ENCODE measurements at regions not wholly inside any gene's neighbourhood (a gene's known extent, or its start where the extent isn't known, plus 50 kb on each side); places are given as distances from the start of the nearest gene placed in this dataset.

DNA sequence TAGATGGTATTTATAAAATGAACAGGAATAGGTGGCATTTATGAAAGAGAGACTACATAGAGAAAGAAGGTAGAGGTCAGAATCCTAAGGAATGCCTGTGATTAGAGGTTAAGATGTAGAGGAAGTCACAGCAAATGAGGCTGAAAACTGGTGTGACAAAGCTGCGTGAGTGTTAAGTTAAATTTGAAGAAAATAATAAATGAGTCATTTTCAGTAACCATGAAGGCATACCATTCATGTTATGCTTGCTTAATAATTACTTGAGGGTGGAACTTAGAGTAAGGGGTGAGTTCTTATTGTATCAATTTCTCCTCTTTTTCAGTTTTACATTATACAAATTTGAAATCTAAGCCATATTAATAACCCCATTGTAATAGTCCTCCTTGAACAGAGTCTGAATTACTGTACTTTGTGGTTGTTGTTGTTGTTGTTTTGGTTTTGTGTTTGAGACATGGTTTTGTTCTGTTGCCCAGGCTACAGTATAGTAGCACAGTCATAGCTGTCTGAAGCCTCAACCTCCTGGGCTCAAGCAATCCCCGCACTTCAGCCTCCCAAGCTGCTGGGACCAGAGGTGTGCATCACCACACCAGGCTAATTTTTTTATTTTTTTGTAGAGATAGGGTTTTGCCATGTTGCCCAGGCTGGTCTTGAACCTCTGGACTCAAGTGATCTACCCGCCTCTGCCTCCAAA, 761.5 kb downstream of the GALC start:
- no peak for DNase-seq (ENCODE audit: low read depth)
- TF ChIP-seq MYC (IDR thresholded peaks at IDR 0.05; ENCODE audit: low read depth, low read length) = no peak
- TF ChIP-seq, protein P1, sequence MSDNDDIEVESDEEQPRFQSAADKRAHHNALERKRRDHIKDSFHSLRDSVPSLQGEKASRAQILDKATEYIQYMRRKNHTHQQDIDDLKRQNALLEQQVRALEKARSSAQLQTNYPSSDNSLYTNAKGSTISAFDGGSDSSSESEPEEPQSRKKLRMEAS (IDR thresholded peaks at IDR 0.05; ENCODE audit: low read depth, low read length) = no peak
- TF ChIP-seq, protein P2, sequence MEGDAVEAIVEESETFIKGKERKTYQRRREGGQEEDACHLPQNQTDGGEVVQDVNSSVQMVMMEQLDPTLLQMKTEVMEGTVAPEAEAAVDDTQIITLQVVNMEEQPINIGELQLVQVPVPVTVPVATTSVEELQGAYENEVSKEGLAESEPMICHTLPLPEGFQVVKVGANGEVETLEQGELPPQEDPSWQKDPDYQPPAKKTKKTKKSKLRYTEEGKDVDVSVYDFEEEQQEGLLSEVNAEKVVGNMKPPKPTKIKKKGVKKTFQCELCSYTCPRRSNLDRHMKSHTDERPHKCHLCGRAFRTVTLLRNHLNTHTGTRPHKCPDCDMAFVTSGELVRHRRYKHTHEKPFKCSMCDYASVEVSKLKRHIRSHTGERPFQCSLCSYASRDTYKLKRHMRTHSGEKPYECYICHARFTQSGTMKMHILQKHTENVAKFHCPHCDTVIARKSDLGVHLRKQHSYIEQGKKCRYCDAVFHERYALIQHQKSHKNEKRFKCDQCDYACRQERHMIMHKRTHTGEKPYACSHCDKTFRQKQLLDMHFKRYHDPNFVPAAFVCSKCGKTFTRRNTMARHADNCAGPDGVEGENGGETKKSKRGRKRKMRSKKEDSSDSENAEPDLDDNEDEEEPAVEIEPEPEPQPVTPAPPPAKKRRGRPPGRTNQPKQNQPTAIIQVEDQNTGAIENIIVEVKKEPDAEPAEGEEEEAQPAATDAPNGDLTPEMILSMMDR (IDR thresholded peaks at IDR 0.05; ENCODE audit: low read depth, low read length) = no peak
- TF ChIP-seq POLR2A (IDR thresholded peaks at IDR 0.05; ENCODE audit: extremely low read depth, insufficient read length) = no peak
- no peak overlapping the region for H3K4me3 ChIP-seq (ENCODE audit: low read depth, low read length)

DNA sequence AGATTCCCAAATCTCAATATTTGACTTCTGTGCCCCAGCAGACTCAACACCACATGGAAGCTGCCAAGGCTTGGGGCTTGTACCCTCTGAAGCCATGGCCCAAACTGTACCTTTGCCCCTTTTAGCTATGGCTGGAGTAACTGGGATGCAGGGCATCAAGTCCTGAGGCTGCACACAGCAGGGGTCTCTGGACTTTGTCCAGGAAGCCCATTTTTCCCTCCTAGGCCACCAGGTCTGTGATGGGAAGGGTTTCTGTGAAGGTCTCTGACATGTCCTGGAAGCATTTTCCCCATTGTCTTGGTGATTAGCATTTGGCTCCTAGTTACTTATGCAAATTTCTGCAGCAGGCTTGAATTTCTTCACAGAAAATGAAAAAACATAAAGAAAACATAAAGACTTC, 762.3 kb downstream of the GALC start:
- no peak overlapping the region for H3K4me3 ChIP-seq (ENCODE audit: low read depth, low read length)
- TF ChIP-seq, protein P1 (IDR thresholded peaks at IDR 0.05; ENCODE audit: low read depth, low read length) = no peak
- TF ChIP-seq MYC (IDR thresholded peaks at IDR 0.05; ENCODE audit: low read depth, low read length) (no peak), POLR2A (IDR thresholded peaks at IDR 0.05; ENCODE audit: extremely low read depth, insufficient read length) (no peak)
- TF ChIP-seq, protein P2 (IDR thresholded peaks at IDR 0.05; ENCODE audit: low read depth, low read length) = no peak
- DNase-seq (ENCODE audit: low read depth) = no peak

DNA sequence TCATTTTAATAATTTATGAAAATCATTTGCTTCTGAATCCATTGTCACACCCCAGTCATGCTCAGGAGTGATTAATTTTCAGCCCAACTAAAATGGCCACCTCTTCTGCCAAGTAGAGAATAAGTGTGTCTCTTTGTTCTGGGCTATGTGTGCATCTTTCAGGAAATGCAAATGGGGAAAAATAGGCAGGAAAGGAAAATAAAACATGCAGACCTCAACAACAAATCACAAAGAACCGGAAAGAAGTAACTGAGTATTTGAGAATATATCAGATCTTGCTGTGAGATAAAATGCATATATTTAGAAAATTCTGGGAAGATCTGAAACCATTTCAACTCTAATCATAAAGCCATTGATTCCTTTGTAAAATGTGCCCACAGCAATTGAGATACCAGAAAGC, 763.9 kb downstream of the GALC start:
- TF ChIP-seq, protein P2 (IDR thresholded peaks at IDR 0.05; ENCODE audit: low read depth, low read length) = no peak
- no peak for TF ChIP-seq MYC (IDR thresholded peaks at IDR 0.05; ENCODE audit: low read depth, low read length)
- no peak for TF ChIP-seq POLR2A (IDR thresholded peaks at IDR 0.05; ENCODE audit: extremely low read depth, insufficient read length)
- TF ChIP-seq, protein P1 (IDR thresholded peaks at IDR 0.05; ENCODE audit: low read depth, low read length) = no peak
- DNase-seq (ENCODE audit: low read depth) = no peak
- H3K4me3 ChIP-seq (ENCODE audit: low read depth, low read length) = no peak overlapping the region

DNA sequence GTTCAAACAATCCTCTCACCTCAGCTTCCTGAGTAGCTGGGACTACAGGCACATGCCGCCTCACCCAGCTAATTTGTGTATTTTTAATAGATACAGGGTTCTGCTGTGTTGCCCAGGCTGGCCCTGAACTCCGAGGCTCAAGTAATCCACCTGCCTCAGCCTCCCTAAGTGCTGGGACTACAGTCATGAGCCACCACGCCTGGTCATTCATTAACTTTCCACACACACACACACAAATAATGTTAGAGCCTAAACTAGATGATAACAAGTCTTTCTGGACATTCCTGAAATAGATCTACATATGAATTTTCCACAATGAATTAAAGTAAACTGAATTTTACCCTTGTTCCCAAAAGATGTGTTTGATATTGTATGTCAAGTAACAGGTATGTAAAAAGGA, 776.0 kb downstream of the GALC start:
- no peak for DNase-seq (ENCODE audit: low read depth)
- H3K4me3 ChIP-seq (ENCODE audit: low read depth, low read length) = no peak overlapping the region
- TF ChIP-seq, protein P1 (IDR thresholded peaks at IDR 0.05; ENCODE audit: low read depth, low read length) = no peak
- TF ChIP-seq, protein P2 (IDR thresholded peaks at IDR 0.05; ENCODE audit: low read depth, low read length) = no peak
- TF ChIP-seq POLR2A (IDR thresholded peaks at IDR 0.05; ENCODE audit: extremely low read depth, insufficient read length) (no peak), MYC (IDR thresholded peaks at IDR 0.05; ENCODE audit: low read depth, low read length) (no peak)

DNA sequence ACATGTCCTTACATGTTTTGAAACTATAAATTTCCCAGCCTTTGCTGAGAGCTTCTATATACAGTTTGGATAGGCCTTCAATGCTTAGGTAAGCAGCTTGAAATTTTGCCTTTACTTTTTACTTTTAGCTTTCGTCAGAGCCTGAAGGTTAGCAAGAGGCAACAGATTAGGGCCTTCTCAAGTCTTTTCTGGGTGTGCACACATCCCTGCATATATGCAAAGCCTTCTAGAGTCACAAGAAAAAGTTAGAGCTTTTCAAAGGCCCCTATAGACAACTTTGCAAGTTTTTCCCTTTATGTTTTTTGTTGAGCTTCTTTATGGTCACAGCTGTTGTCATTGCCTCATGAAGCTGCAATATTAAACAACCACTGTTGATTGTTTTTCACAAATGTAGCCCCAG, 778.4 kb downstream of the GALC start:
- TF ChIP-seq, protein P2 (IDR thresholded peaks at IDR 0.05; ENCODE audit: low read depth, low read length) = no peak
- TF ChIP-seq MYC (IDR thresholded peaks at IDR 0.05; ENCODE audit: low read depth, low read length) (no peak), POLR2A (IDR thresholded peaks at IDR 0.05; ENCODE audit: extremely low read depth, insufficient read length) (no peak)
- TF ChIP-seq, protein P1 (IDR thresholded peaks at IDR 0.05; ENCODE audit: low read depth, low read length) = no peak
- no peak for DNase-seq (ENCODE audit: low read depth)
- H3K4me3 ChIP-seq (ENCODE audit: low read depth, low read length) = no peak overlapping the region

Data from NB4 (cell line).